K562 (cell line): ENCODE measurements at regions not wholly inside any gene's neighbourhood (a gene's known extent, or its start where the extent isn't known, plus 50 kb on each side); places are given as distances from the start of the nearest gene placed in this dataset.

ENCODE experiments used
- ATAC-seq: fragments of 200-7000 bp; cut with Tn5 transposase; 3 replicates; pipeline ENCODE4 v1.9.1; 2020; ENCODE audit warnings: moderate library complexity
- BruUV-seq: library from RNA; stranded (reverse); fragments of 400-500 nt; replicated peaks from 2 replicates; lab custom pipeline; 2021; lab: Mats Ljungman, UMichigan
- CTCF ChIA-PET: fragments of 300-600 bp; formaldehyde crosslinking; extraction: SDS; loops from one replicate; lab custom pipeline; 2021; ENCODE audit warnings: low intra/inter-chr PET ratio; lab: Yijun Ruan, JAX
- POLR2A ChIA-PET: fragments of 300-600, 350-650 bp; sonication (Branson Sonifier 250); formaldehyde crosslinking; extraction: SDS; loops from one replicate; lab custom pipeline; 2021; ENCODE audit warnings: antibody characterized with exemption, inconsistent platforms; lab: Yijun Ruan, JAX
- DNase-seq, 4 experiments: peaks; one replicate each; pipeline versions ENCODE4 v3.0.0 to v3.0.0-alpha.2; 2011 to 2018; ENCODE audit warnings: low spot score in 3 of 4, mixed read lengths in 3 of 4; ENCODE audit errors: extremely low read depth in 1 of 4
- FAIRE-seq: peaks from 2 replicates; lab custom pipeline; 2011; peaks lifted over from hg19 to GRCh38; lab: Jason Lieb, UNC
- H2AFZ ChIP-seq: 2 replicates; pipeline ENCODE4 v1.6.0; 2011; ENCODE audit warnings: low read depth, low read length, control low read depth, inconsistent platforms
- H3K27ac ChIP-seq: fragments of 200-600 bp; 3 replicates; pipeline ENCODE4 v1.8.0; 2011; ENCODE audit warnings: low read depth, mild to moderate bottlenecking, control low read depth, inconsistent platforms, low read length, moderate library complexity, mixed read lengths; ENCODE audit errors: extremely low read depth
- H3K27me3 ChIP-seq, 2 experiments: fragments of 300-600 bp in 1 of 2; 2 replicates in 1 of 2; 3 replicates in 1 of 2; pipeline versions ENCODE4 v1.6.0 to v1.8.0; 2011; ENCODE audit warnings: inconsistent platforms in 2 of 2, low read length in 2 of 2, mild to moderate bottlenecking in 1 of 2, mixed read lengths in 1 of 2, moderate library complexity in 1 of 2; ENCODE audit not compliant: control insufficient read depth in 2 of 2, insufficient read depth in 2 of 2
- H3K36me3 ChIP-seq: fragments of 300-600 bp; 3 replicates; pipeline ENCODE4 v1.8.0; 2011; ENCODE audit warnings: mild to moderate bottlenecking, low read length, inconsistent platforms; ENCODE audit not compliant: control insufficient read depth, insufficient read depth
- H3K4me1 ChIP-seq, 2 experiments: fragments of 200-600 bp in 1 of 2; replicated peaks in 1 of 2; 2 replicates in 1 of 2; 3 replicates in 1 of 2; pipeline versions ENCODE4 v1.5.1 to v1.8.0; 2011; ENCODE audit warnings: inconsistent platforms in 2 of 2, low read length in 2 of 2, mild to moderate bottlenecking in 1 of 2, mixed read lengths in 1 of 2, moderate library complexity in 1 of 2; ENCODE audit not compliant: control insufficient read depth in 2 of 2, insufficient read depth in 2 of 2
- H3K4me2 ChIP-seq: 2 replicates; pipeline ENCODE4 v1.6.1; 2011; ENCODE audit warnings: low read length, control low read depth, inconsistent platforms, mixed read lengths; ENCODE audit not compliant: insufficient read depth
- H3K4me3 ChIP-seq: fragments of 200-600 bp; sonication (generic), shearing (Covaris generic); 2 replicates; pipeline ENCODE4 v1.5.1; 2016; ENCODE audit warnings: control low read depth, inconsistent platforms
- H3K79me2 ChIP-seq: fragments of 200-600 bp; 3 replicates; pipeline ENCODE4 v1.8.0; 2011; ENCODE audit warnings: low read length, inconsistent platforms; ENCODE audit not compliant: control insufficient read depth, insufficient read depth
- H3K9ac ChIP-seq, 2 experiments: 2 replicates each; pipeline versions ENCODE4 v1.6.0 to v1.6.1; 2011; ENCODE audit warnings: low read depth in 2 of 2, low read length in 2 of 2, control low read depth in 1 of 2, inconsistent platforms in 1 of 2, mild to moderate bottlenecking in 1 of 2, mixed read lengths in 1 of 2; ENCODE audit not compliant: insufficient read depth in 1 of 2
- H3K9me1 ChIP-seq: one replicate; pipeline ENCODE4 v1.6.0; 2011; ENCODE audit warnings: inconsistent platforms, mild to moderate bottlenecking, low read length, moderate library complexity; ENCODE audit not compliant: control insufficient read depth, insufficient read depth
- H3K9me3 ChIP-seq: replicated peaks from 2 replicates; pipeline ENCODE4 v1.5.1; 2011; ENCODE audit warnings: low read depth, low read length, inconsistent platforms; ENCODE audit not compliant: control insufficient read depth, insufficient read depth
- H4K20me1 ChIP-seq: replicated peaks from 2 replicates; pipeline ENCODE4 v1.6.1; 2011; ENCODE audit warnings: low read length, inconsistent platforms, mixed read lengths; ENCODE audit not compliant: control insufficient read depth, insufficient read depth
- CHCHD3 ChIP-seq: fragments of 250-450 bp; sonication (Bioruptor Pico); IDR thresholded peaks from 2 replicates; pipeline ENCODE4 v2.1.2; 2022; ENCODE audit warnings: mild to moderate bottlenecking
- DEAF1 ChIP-seq: fragments of 450-650 bp; formaldehyde crosslinking; IDR thresholded peaks from 2 replicates; pipeline ENCODE4 v1.4.0; 2020; ENCODE audit warnings: mild to moderate bottlenecking, moderate library complexity
- DNMT1 ChIP-seq: fragments of 450-650 bp; IDR thresholded peaks from 2 replicates; pipeline ENCODE4 v1.6.1; 2016; ENCODE audit warnings: antibody characterized with exemption, mild to moderate bottlenecking
- FOXK1 ChIP-seq: sonication (generic); formaldehyde crosslinking; IDR thresholded peaks from 2 replicates; pipeline ENCODE4 v1.8.0; 2022; ENCODE audit warnings: missing genetic modification reagents, mild to moderate bottlenecking, borderline replicate concordance
- MXD1 ChIP-seq: fragments of 250-450 bp; sonication (Bioruptor Pico); IDR thresholded peaks from 2 replicates; pipeline ENCODE4 v1.8.0; 2021; ENCODE audit warnings: borderline replicate concordance, mild to moderate bottlenecking, moderate library complexity; ENCODE audit not compliant: poor library complexity, severe bottlenecking
- SIN3B ChIP-seq: fragments of 450-650 bp; IDR thresholded peaks from 2 replicates; pipeline ENCODE4 v1.6.1; 2017; ENCODE audit warnings: low read depth, mild to moderate bottlenecking, moderate library complexity
- YY1 ChIP-seq, 3 experiments: IDR thresholded peaks; 2 replicates each; pipeline ENCODE4 v1.6.1; 2011; ENCODE audit warnings: low read length in 2 of 3, mild to moderate bottlenecking in 2 of 3, moderate library complexity in 2 of 3, borderline replicate concordance in 1 of 3, control low read depth in 1 of 3, low read depth in 1 of 3; ENCODE audit not compliant: insufficient read depth in 3 of 3, insufficient replicate concordance in 2 of 3, control insufficient read depth in 1 of 3, insufficient read length in 1 of 3; ENCODE audit errors: extremely low read depth in 1 of 3
- ZC3H11A ChIP-seq: IDR thresholded peaks from 2 replicates; pipeline ENCODE4 v1.6.1; 2012; ENCODE audit warnings: low read depth, low read length, improper control_type of control experiment
- ZNF277 ChIP-seq: fragments of 250-450 bp; sonication (Bioruptor Pico); IDR thresholded peaks from 2 replicates; pipeline ENCODE4 v1.8.0; 2022; ENCODE audit warnings: inconsistent platforms, mild to moderate bottlenecking, moderate library complexity, borderline replicate concordance
- ZNF512 ChIP-seq: IDR thresholded peaks from 2 replicates; pipeline ENCODE4 v1.6.1; 2016; ENCODE audit warnings: missing genetic modification characterization, missing compliant biosample characterization
- WGBS: fragments of 100-300 bp; shearing (Covaris generic); methylation state at CpG from one replicate; pipeline ENCODE4 v1.1.6; 2016; ENCODE audit warnings: low coverage, mixed read lengths; ENCODE audit not compliant: insufficient coverage; ENCODE audit errors: missing lambda C conversion rate; 5-methylcytosine and 5-hydroxymethylcytosine counted together
- in situ Hi-C: fragments of 300-500 bp; cut with MboI; formaldehyde crosslinking; loops from 4 replicates; pipeline ENCODE4 v1.15.0; 2018; ENCODE audit warnings: inconsistent platforms, mixed read lengths
- intact Hi-C: fragments of 100-400 bp; cut with micrococcal nuclease; formaldehyde crosslinking; loops from 2 replicates; pipeline ENCODE4 v1.14.2; 2022

GRCh38 chr2:16210841-16211240, 270.5 kb downstream of the MYCN start (continued):
- TF ChIP-seq DEAF1 = no peak
- no peak for TF ChIP-seq CHCHD3 (CRISPR knock-in tag)
- TF ChIP-seq ZNF277 (CRISPR knock-in tag) = no peak
- TF ChIP-seq ZC3H11A = no peak
- TF ChIP-seq DNMT1 = no peak
- TF ChIP-seq FOXK1 = no peak
- no peak for TF ChIP-seq ZNF512
- TF ChIP-seq, all 486 proteins: peak for 0

GRCh38 chr2:16209799-16210198, 269.4 kb downstream of the MYCN start:
- Histone ChIP-seq H3K36me3 (no peaks in the 10 kb centered on the region), H2AFZ (no peak overlapping the region), H3K27ac (no peak overlapping the region), H3K4me2 (no peak overlapping the region), H3K9me1 (no peaks in the 10 kb centered on the region)
- no peak for ATAC-seq
- CTCF ChIA-PET = no interaction called here
- POLR2A ChIA-PET = interaction anchor here (0.8 kb wide), 1 partner anchor 50 kb away, joined by 3 read pairs; no protein-coding TSS in a partner anchor
- TF ChIP-seq YY1 (IDR thresholded peaks at IDR 0.05; ENCODE audit: borderline replicate concordance in 1 of 3, control insufficient read depth in 1 of 3, extremely low read depth in 1 of 3, insufficient read depth in 3 of 3, insufficient read length in 1 of 3, insufficient replicate concordance in 2 of 3, low read depth in 1 of 3, low read length in 2 of 3) = no peak
- TF ChIP-seq MXD1 (CRISPR knock-in tag) = no peak
- no peak for TF ChIP-seq SIN3B
- TF ChIP-seq, all 486 proteins: peak for 0
- H3K4me3 ChIP-seq = no peak overlapping the region
- H3K9ac ChIP-seq = no peak overlapping the region
- H3K27me3 ChIP-seq = peaks cover under 1 to 2% of the 10 kb centered on the region in 2 experiments; a peak in 2 of 5 replicates
- no peaks in the 10 kb centered on the region for H3K9me3 ChIP-seq
- FAIRE-seq (no peak), DNase-seq (no peak)
- WGBS = 0% methylated on average over 1 of the region's 1 CpG
- in situ Hi-C loops = no loop called here
- H3K4me1 ChIP-seq = no peaks in the 10 kb centered on the region
- BruUV-seq = no TSS peak
- intact Hi-C loops = no loop called here
- no peaks in the 10 kb centered on the region for H3K79me2 ChIP-seq
- no peaks in the 10 kb centered on the region for H4K20me1 ChIP-seq
